Epidermal melanocyte (primary cell): ENCODE measurements at regions not wholly inside any gene's neighbourhood (a gene's known extent, or its start where the extent isn't known, plus 50 kb on each side); places are given as distances from the start of the nearest gene placed in this dataset.

ENCODE experiments used
- DNase-seq: peaks from one replicate; pipeline ENCODE4 v3.0.0; 2011; ENCODE audit warnings: low spot score; ENCODE audit not compliant: insufficient read length

DNA sequence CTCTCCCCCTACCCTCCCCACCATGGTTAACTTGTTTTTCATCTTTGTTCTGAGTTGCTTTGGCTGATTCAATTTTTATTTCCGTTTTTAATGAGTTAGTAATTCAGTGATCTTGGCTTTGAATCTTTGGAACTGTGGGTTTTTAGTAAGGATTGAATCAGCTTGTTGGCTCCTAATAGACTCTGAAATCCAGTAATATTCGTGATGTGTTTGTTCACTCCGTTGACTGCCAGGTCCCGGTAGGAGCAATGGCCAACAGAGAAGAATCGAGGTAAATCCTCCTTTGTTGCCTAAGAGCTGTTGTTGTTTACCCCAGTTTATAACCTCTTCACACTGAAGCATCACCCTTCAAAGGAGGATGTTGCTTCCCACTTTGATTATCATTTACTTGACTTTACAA lies 92.7 kb downstream of the PCSK1 start:
- no peak for DNase-seq

DNA sequence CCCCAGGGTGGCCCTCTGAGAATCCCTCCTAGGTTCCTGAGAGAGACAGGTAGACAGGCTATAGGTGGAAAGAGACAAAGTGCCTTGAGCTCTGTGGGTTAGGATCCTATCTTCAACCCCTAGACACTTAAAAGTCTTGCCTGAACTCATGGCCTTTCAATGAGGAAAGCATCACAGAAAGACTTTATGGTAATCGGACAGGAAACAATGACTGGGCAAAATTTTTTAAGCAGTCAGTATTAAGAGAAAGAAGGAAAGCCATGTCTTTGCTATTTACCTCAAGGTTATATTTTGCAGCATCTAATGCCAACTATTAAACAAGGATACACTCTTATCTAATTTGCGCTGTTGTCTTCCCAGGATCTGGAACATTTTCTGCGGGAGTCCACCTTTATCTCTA lies 93.2 kb downstream of the PCSK1 start:
- DNase-seq = no peak

DNA sequence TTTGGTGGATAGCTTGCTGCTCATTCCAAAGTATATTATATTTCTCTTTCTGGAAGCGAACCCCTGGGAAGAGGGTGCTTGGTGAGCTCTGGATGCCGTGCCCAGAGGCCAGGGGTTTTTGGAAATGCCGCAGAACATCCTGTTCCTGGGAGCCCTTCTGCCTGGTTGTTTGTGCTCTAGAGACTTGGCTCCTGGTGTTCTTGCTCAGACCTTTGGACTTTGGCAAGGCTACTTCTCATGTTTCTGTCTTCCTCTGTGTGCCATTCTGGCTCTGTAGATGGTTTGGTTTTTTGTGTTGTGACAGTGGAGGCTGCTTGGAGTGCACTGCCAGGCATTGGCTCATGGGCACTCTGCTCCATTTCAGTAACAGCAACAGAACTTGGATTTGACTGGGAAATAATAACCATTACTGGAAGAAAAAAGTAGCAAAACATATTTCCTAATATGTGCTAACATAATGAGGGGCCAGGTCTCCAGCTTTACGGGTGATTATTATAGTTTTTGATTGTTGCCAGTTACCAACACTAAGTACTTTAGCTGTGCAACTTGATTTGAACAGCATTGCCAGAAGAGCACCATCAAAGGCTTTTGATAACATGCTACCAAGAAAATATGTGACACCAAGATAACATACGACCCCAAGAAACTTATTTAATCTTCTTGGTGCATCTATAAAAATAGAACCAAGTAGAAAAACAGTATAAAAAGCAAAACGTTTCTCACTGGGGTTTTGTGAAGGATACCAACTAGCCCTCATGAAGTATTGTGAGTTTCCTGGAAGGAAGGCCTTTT lies 94.2 kb downstream of the PCSK1 start:
- DNase-seq = no peak

DNA sequence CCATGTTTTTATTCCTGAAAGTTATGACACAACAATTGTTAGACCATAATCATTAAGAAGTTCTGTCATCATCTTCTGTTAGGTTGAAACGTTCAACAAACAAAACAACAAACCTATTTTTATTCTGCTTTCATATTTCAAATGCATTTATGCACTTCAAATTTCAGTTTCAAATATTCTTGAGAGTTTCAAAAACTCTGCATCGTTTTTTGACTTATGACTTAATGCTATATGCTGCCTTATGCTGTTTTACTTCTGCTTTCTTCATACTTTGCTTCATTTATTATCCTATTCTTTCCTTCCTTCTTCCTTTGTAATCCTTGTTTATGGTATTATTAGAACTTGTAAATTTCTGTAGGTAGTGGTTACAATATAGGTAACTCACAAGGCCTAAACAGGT lies 95.0 kb downstream of the PCSK1 start:
- DNase-seq = no peak

DNA sequence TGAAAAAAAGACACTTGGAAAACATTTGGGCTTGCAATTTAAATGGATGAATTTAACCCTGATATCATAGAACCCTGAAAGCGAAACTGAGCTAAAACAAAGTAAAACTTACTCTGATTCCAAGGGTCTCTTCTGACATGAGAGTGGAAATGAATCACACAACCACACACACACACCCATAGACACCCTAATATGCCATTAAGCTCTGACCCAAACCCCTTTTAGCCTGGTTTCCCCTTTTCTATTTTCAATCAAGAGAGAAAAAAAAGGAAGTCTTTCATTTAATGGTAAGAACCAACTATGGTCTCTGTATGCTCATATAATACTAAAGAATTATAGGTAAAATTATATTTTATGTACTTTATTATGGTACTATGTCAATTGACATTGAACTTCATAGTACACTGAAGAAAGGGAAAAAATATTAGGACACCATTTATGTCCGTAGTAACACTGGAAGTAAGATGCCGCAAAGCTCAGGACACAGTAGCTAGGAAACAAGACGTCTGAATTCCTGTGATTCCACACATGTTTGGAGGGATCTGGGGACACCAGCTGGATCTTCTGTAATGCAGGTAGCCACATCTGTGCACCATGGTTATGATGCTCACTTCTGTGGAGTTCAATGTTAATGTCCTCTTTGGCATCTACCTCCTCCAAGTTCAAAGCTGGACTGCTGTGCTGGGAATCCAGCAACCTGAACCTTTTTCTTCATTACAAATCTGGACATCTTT lies 95.8 kb downstream of the PCSK1 start:
- DNase-seq = no peak

DNA sequence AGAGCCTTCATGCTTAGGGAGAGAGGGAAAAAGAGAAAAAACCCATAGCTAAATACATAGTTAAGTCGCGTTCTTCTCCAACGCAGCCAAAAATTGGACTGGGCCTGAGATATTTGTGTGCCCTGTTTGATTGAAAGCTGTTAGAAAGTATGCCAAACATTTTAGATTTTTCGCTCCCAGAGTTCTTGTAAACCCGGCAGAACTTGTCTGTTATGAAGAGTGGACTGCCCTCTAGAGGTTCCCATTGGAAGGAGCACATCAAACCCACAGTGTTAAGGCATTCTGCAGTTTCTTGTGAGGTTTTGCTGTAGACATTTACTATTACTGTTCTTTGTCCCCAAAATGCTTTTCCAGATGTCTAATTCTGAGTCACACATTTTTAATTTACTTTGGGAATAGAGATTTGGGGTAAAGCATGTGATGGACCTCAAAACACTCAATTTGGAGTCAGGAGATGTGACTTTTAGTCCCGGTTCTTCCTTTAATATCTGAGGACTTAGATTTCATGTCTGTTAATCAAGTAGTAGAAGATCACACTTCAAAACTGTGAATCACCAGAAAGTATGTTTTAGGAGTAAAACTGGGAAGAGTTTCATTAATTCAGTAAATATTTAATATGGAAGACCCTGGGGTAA lies 96.6 kb downstream of the PCSK1 start:
- peak; percentile 67 for DNase-seq

DNA sequence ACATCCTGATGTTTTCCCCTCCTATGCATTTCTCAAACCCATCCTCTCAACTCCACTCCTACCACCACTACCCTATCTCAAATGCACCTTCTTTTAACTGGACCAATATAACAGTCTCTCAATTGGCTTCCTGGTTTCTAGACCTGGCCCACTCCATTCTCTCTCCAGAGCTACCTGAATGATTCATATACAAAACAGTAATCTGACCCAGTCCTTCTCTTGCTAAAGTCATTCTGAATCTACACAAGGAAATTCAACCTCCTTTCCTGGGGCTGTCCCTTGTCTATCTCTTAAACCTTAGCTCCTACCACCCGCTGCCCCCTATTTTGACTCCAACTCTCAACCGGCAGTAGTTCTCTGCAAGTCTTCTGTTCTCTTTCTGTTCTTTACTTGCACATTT lies 97.2 kb downstream of the PCSK1 start:
- no peak for DNase-seq

DNA sequence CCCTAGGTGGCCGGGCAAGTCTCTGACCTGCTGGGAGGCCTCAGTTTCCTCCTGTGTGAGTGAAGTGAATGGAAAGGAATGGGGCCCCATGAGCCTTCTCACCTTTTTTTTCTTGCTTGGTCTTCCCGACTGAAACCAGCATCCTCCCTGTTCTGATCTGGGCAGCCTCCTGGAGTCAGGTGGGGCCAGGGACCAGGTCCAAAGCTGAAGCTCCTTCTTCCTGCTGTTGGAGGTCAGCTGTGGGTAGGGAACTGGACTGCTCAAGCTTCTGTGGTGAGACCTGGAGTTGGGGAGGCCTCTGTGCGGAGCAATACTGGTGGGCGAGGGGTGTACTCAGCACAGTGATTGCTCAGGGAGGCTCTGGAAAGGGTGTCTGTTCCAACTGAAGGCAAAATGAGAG lies 99.7 kb downstream of the PCSK1 start:
- no peak for DNase-seq

DNA sequence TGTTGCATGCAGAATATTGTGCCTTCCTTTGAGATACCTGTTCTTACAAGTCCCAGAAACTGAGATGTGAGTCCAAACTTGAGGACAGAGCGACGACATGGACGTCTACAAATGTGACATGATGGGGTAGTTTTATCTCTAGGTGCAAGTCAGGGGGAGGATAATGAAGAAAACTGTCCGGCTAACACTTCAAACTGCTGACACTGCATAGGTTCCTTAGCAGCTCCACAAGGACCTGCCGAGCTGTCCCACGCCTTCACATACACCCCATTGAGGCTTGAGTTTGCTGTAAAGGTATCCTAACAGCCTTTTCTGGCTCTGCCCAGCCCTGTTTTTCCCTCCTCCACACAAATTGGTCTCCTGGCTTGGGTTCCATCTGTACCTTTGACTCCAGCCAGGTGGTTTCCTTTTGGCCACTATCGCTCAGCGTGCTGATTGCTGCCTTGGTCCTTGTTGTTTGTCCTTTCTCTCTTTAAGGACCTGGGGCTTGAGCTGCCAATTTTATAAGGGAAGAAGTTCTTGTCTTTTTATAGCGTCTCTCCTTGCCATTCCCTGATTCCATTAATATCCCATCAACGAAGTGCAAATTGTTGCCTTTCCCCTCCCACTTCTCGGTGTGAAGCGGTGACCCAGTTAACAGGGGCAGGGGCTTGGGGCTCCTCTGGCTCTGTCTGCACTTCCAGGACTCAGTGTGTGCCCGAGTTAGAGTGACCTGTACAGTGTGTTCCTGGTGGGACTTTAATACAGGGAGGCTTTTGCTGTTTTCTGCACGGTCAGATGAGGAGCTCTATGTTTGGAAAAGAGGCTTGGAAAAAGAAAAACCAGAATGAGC lies 100.3 kb downstream of the PCSK1 start:
- no peak for DNase-seq

DNA sequence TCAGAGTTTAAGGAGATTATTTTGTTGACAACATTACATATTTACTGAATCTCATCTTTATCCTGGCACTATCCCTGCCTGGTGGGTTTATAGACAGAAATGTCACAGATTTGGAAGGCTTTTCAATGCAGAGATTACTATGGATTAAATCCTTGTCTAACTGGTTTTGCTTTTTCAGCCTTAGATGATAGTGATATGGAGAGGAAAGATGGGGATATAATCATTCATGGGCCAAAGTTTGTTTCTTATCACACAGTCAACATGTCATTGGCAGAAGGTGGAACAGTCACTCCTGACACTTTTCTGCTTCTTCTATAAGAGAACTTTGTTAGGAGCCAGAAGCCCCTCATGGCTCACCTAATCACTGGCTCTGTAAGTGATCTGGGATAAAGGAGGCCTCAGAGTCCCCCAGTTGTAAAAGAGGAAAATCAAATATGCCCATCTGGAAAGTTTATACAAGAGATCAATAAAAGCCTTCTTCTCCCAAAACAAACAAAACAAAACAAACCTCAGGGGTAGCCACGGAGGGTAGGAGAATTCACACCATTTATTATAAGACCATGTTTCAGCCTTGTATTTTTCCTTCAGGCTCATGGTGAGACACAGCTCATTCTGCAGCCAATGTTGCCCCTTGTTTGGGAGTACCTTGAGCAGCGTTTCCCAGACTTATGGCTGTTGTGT lies 101.2 kb downstream of the PCSK1 start:
- no peak for DNase-seq

DNA sequence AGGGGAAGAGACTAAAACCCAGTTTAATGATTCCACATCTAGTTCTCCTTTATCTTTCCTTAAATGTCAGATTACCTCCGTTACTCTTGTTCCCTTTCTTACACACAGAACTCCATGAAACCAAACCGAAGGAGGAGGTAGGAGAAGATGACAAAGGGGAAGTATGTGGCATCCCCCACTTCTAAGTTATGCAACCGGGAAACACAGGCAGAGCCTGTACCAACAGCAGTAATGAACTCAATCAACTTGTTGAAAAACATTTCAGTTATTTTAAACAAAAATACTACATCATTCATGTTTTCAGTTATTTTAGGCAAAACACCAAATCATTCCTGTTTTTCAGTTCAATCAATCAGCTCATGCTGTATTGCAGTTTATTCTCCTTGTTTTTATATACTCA lies 101.8 kb downstream of the PCSK1 start:
- no peak for DNase-seq

DNA sequence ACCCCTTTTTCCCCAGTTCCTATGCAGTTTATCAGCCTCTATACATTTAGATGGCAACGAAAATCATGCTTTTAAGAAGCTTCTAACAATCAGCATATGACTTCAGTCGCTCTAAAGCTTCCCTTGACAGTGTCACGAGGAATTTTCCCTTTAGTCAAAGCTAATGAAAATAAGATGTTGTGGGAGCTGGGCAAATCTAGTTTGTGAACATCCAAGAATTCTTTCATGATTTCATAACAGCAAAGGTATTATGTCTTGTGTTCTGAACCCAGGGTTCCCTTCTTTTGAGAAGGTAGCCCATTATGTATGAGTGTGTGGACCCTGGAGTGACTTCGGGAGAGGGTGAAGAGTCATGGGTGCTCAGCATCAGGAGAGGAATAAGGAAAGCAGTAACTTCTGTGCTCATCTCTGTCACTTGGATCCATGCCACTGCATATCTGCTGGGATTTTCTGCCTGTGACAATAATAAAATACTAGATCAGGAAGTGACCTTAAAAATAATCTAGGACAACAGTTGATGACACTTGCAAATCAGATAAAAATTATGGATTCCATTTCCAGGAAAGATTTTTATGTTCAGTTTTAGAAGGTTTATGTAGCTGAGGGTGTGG lies 102.4 kb downstream of the PCSK1 start:
- no peak for DNase-seq

DNA sequence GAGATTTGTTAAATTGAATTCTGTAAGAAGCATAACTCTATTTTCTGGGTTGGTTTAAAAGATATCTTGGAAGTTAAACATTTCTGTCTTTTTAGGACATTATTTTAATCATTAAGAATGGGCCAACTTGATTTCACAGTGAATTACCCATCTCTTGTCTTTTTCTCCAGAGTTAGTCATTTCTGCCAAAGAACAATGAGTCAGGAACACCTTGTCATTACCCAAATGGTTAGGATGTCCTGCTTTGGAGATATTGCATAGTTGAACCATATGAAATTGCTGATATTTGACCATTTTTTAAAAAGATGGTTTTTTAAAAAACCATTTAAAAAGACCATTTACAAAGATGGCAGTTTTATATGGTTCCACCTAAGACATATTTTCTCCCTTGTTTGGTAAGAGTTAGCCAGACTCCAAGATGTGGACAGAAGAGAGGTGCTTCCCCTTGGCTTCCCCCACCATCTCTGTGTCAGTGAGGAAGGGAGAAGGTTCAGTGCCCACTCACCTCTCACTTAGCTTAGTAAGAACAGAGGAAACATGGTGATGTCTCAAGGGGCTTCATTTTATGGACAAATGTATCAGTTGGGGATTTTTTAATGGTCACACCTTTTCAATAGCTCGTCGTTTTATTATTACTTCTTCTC lies 103.0 kb downstream of the PCSK1 start:
- no peak for DNase-seq

DNA sequence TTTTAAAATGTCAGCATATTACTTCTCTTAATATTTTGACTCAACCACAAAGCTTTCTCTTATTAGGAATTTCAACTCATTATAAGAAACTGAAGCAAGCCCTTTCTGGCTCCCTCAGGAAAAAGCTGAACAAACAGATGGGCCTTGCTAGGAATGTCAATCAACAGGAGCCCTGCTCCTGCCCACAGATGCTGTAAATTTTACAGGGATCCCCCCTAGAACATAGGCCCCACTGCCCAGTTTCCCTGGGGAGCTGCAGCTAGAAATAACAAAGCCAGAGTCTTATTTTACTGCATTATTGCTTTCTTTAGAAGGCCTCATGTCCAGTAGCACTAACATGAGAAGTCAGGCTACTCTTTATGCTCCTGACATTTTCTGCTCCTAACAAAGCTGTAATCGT lies 103.8 kb downstream of the PCSK1 start:
- DNase-seq = no peak

DNA sequence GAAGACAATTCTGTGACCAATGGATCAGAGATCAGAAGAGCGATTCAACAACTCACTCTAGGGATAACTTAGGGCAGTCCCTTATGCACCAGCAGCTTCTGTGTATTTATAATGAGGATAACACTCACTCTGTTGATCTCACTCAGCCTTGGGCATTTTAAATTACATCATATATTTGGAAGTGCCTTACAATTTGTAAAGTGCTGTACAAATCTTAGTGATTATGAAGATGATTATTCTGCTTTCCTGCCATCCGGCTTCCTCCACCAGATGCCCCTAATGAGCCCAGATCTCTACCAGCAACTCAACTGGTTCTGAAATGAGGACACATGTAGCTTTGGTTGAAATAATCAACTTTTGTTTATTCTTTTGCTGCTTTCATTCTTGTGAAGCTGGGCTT lies 105.3 kb downstream of the PCSK1 start:
- no peak for DNase-seq

DNA sequence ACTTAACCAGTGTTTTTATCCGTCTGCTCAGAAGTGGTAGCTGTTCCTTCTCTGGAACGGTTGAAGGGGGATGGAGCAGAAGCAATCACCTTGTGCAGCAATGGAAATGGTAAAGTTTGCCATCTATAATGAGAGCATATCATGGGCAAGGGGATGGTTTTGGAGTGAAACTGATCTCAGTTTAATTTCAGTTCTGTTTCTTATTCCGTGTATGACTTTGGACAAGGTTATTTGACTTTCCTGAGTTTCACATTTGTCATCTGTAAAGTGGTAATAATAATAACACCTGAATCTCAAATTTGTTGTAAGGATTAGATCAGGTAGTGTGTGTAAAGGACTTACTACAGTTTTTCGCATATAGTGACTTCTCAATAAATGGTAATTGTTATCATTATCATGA lies 106.1 kb downstream of the PCSK1 start:
- no peak for DNase-seq

DNA sequence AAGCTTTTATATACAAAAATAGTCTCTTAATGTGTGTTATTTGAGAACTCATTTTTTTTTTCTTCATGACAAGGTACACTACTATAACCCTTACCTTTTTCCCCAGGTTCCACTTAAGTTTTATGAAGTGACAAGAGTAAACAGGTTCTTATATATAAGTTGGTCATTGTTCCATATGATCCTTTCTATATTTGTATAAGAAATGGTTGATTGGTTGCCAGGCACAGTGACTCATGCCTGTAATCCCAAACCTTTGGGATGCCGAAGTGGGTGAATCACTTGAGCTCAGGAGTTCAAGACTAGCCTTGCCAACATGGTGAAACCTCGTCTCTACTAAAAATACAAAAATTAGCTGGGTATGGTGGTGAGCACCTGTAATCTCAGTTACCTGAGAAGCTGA lies 108.3 kb downstream of the PCSK1 start:
- no peak for DNase-seq

DNA sequence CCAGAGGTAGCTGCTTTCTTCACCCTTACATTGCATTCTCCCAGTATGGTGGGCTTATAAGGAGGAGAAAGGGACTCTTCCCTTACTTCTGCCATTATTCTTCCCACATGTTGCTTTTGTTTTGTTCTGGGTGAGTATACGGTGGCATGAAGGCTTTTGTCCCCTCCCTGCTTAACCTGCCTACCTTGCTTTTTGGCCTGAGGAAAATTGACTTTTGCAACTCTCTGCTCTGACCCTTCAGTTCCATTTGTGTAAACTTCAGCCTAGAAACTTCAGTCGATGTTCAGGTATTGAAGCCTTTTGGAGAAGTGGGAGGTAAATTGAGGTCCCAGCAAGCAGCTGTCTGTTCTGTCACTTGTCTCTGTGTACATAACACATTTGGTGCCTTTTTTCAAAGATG lies 110.2 kb downstream of the PCSK1 start:
- DNase-seq = no peak

DNA sequence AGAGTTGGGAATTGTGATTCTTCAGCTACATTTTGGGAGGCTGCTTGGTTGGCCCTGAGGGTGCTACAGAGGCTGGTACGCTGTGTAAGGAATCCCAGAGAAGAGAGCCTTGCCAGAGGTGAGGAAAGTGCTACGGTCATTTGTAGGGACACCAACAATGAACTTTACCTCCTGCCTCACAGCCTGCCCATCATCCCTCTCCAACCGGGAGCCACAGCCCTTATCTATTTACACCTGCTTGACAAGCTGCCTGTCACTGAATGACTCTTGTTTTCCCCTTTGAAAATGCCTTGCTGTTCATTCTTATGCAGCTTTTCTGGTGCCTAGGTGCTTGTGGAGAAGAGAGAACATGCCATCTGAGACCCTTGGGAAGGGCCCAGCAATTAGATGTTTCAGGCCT lies 110.8 kb downstream of the PCSK1 start:
- DNase-seq = no peak

DNA sequence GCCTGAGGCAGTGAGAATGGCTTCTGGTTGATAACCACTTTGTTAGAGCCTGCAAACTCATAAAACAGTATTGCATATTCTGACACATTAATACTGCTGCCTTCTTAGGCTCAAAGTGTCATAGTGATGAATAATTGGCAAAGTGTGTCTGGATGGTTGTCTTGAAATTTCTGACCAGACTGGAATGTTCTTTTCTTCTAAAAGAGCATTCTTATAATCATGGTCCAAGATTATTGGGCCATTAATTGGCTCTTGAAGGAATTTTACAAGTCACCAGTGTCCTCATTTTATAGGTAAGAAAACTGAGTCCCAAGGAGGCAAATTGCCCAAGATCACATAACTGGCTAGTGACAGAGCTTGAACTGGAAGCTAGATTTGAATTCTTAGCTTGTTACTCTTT lies 111.7 kb downstream of the PCSK1 start:
- DNase-seq = no peak
